ENCODE measurements at regions not wholly inside any gene's neighbourhood (a gene's known extent, or its start where the extent isn't known, plus 50 kb on each side); places are given as distances from the start of the nearest gene placed in this dataset.

DNA sequence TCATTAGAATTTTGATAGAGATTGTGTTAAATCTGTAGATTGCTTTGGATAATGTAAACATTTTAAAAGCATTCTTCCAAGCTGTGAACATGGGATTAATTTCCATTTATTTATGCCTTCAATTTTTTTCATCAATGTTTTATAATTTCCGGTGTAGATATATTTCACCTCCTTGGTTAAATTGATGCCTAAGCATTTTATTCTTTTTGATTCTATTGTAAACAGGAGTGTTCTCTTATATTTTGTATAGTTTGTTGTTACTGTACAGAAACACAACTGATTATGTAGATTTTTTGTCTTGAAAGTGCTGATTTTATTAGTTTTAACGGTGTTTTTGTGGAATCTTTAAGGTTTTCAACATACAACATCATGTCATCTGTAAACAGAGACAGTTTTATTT, 355.0 kb downstream of the EDEM1 start:
- TF ChIP-seq, protein P1, sequence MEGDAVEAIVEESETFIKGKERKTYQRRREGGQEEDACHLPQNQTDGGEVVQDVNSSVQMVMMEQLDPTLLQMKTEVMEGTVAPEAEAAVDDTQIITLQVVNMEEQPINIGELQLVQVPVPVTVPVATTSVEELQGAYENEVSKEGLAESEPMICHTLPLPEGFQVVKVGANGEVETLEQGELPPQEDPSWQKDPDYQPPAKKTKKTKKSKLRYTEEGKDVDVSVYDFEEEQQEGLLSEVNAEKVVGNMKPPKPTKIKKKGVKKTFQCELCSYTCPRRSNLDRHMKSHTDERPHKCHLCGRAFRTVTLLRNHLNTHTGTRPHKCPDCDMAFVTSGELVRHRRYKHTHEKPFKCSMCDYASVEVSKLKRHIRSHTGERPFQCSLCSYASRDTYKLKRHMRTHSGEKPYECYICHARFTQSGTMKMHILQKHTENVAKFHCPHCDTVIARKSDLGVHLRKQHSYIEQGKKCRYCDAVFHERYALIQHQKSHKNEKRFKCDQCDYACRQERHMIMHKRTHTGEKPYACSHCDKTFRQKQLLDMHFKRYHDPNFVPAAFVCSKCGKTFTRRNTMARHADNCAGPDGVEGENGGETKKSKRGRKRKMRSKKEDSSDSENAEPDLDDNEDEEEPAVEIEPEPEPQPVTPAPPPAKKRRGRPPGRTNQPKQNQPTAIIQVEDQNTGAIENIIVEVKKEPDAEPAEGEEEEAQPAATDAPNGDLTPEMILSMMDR (IDR thresholded peaks at IDR 0.05), result no peak
- no peak for TF ChIP-seq POLR2A (IDR thresholded peaks at IDR 0.05)
